Stomach smooth muscle (tissue), 2 donors: ENCODE measurements at regions not wholly inside any gene's neighbourhood (a gene's known extent, or its start where the extent isn't known, plus 50 kb on each side); places are given as distances from the start of the nearest gene placed in this dataset.
"Not testable (repeated sequence)": the region's sequence is repeated elsewhere in the genome, so short reads cannot be mapped to it uniquely, and the experiment has no call there.

Source experiments
- H3K27ac ChIP-seq: one replicate; pipeline ENCODE4 v1.7.0; 2013; ENCODE audit warnings: mild to moderate bottlenecking, low read length, inconsistent platforms
- H3K27me3 ChIP-seq, 2 donors: one replicate each; pipeline ENCODE4 v1.7.0; 2013; ENCODE audit warnings: low read length in 2 of 2; ENCODE audit not compliant: insufficient read depth in 2 of 2, control insufficient read depth in 1 of 2
- H3K36me3 ChIP-seq, 2 donors: one replicate each; pipeline ENCODE4 v1.7.0; 2013; ENCODE audit warnings: low read length in 2 of 2; ENCODE audit not compliant: control insufficient read depth in 2 of 2, insufficient read depth in 2 of 2
- H3K4me1 ChIP-seq: one replicate; pipeline ENCODE4 v1.7.0; 2013; ENCODE audit warnings: low read length; ENCODE audit not compliant: control insufficient read depth, insufficient read depth
- H3K4me3 ChIP-seq, 2 donors: one replicate each; pipeline ENCODE4 v1.7.0; 2013; ENCODE audit warnings: low read length in 2 of 2
- H3K9ac ChIP-seq, 2 donors: one replicate each; pipeline ENCODE4 v1.7.0; 2013; ENCODE audit warnings: low read length in 2 of 2, mild to moderate bottlenecking in 1 of 2
- H3K9me3 ChIP-seq, 2 donors: one replicate each; pipeline ENCODE4 v1.7.0; 2013; ENCODE audit warnings: low read length in 2 of 2; ENCODE audit not compliant: control insufficient read depth in 2 of 2
- donor health status: healthy.
- donor health status: Pancreatic carcinoma.

GRCh38 chr2:222760301-222760897 is 88.9 kb downstream of the MOGAT1 start:
- H3K27ac ChIP-seq = no peak overlapping the region
- no peaks in the 10 kb centered on the region for H3K9me3 ChIP-seq
- H3K4me3 ChIP-seq = no peak overlapping the region
- H3K27me3 ChIP-seq = no peaks in the 10 kb centered on the region
- no peak overlapping the region for H3K9ac ChIP-seq
- no peaks in the 10 kb centered on the region for H3K36me3 ChIP-seq
- no peaks in the 10 kb centered on the region for H3K4me1 ChIP-seq

- no peaks in the 10 kb centered on the region for H3K27me3 ChIP-seq
- H3K27ac ChIP-seq = no peak overlapping the region
- no peaks in the 10 kb centered on the region for H3K36me3 ChIP-seq
- H3K9ac ChIP-seq = no peak overlapping the region
- H3K4me1 ChIP-seq = no peaks in the 10 kb centered on the region
- H3K9me3 ChIP-seq = no peaks in the 10 kb centered on the region
- no peak overlapping the region for H3K4me3 ChIP-seq
Measured at GRCh38 chr2:222761888-222762287, 90.4 kb downstream of the MOGAT1 start.

GRCh38 chr2:222762342-222762741 is 90.9 kb downstream of the MOGAT1 start:
- no peaks in the 10 kb centered on the region for H3K9me3 ChIP-seq
- H3K36me3 ChIP-seq = no peaks in the 10 kb centered on the region
- H3K27ac ChIP-seq = no peak overlapping the region
- no peaks in the 10 kb centered on the region for H3K27me3 ChIP-seq
- no peak overlapping the region for H3K4me3 ChIP-seq
- H3K4me1 ChIP-seq = no peaks in the 10 kb centered on the region
- no peak overlapping the region for H3K9ac ChIP-seq

GRCh38 chr2:222765883-222766282 is 94.4 kb downstream of the MOGAT1 start:
- not testable (repeated sequence) for H3K4me3 ChIP-seq, H3K27me3 ChIP-seq, H3K27ac ChIP-seq, H3K9ac ChIP-seq, H3K36me3 ChIP-seq, H3K4me1 ChIP-seq, H3K9me3 ChIP-seq

- H3K36me3 ChIP-seq, H3K27me3 ChIP-seq, H3K27ac ChIP-seq, H3K4me3 ChIP-seq, H3K9me3 ChIP-seq, H3K9ac ChIP-seq, H3K4me1 ChIP-seq: not testable (repeated sequence)
Measured at GRCh38 chr2:222768019-222768418, 92.8 kb upstream of the ACSL3 start.

GRCh38 chr2:222769446-222769845 is 91.4 kb upstream of the ACSL3 start:
- Histone ChIP-seq H3K27ac (no peak overlapping the region), H3K9me3 (no peaks in the 10 kb centered on the region), H3K4me3 (no peak overlapping the region), H3K36me3 (no peaks in the 10 kb centered on the region), H3K27me3 (no peaks in the 10 kb centered on the region), H3K4me1 (no peaks in the 10 kb centered on the region), H3K9ac (no peak overlapping the region)

GRCh38 chr2:222769941-222770340 is 90.9 kb upstream of the ACSL3 start:
- Histone ChIP-seq H3K36me3 (no peaks in the 10 kb centered on the region), H3K27me3 (no peaks in the 10 kb centered on the region), H3K9ac (no peak overlapping the region), H3K27ac (no peak overlapping the region), H3K4me1 (no peaks in the 10 kb centered on the region), H3K9me3 (no peaks in the 10 kb centered on the region), H3K4me3 (no peak overlapping the region)

GRCh38 chr2:222771832-222772231 is 89.0 kb upstream of the ACSL3 start:
- H3K9me3 ChIP-seq = no peaks in the 10 kb centered on the region
- no peaks in the 10 kb centered on the region for H3K36me3 ChIP-seq
- no peaks in the 10 kb centered on the region for H3K27me3 ChIP-seq
- H3K9ac ChIP-seq = no peak overlapping the region
- H3K4me3 ChIP-seq = no peak overlapping the region
- no peaks in the 10 kb centered on the region for H3K4me1 ChIP-seq
- no peak overlapping the region for H3K27ac ChIP-seq

GRCh38 chr2:222774941-222775340 is 85.9 kb upstream of the ACSL3 start:
- Histone ChIP-seq H3K27ac (no peak overlapping the region), H3K4me1 (no peaks in the 10 kb centered on the region), H3K36me3 (no peaks in the 10 kb centered on the region), H3K27me3 (no peaks in the 10 kb centered on the region), H3K9me3 (no peaks in the 10 kb centered on the region), H3K9ac (no peak overlapping the region), H3K4me3 (no peak overlapping the region)

GRCh38 chr2:222776792-222777191 is 84.0 kb upstream of the ACSL3 start:
- Histone ChIP-seq H3K27me3 (no peaks in the 10 kb centered on the region), H3K9me3 (no peaks in the 10 kb centered on the region), H3K9ac (no peak overlapping the region), H3K27ac (no peak overlapping the region), H3K36me3 (no peaks in the 10 kb centered on the region), H3K4me3 (no peak overlapping the region), H3K4me1 (no peaks in the 10 kb centered on the region)

- no peaks in the 10 kb centered on the region for H3K4me1 ChIP-seq
- H3K9me3 ChIP-seq = no peaks in the 10 kb centered on the region
- H3K36me3 ChIP-seq = no peaks in the 10 kb centered on the region
- no peak overlapping the region for H3K27ac ChIP-seq
- no peak overlapping the region for H3K9ac ChIP-seq
- no peaks in the 10 kb centered on the region for H3K27me3 ChIP-seq
- no peak overlapping the region for H3K4me3 ChIP-seq
Measured at GRCh38 chr2:222778400-222778799, 82.4 kb upstream of the ACSL3 start.
